ENCODE measurements at regions not wholly inside any gene's neighbourhood (a gene's known extent, or its start where the extent isn't known, plus 50 kb on each side); places are given as distances from the start of the nearest gene placed in this dataset.

DNA sequence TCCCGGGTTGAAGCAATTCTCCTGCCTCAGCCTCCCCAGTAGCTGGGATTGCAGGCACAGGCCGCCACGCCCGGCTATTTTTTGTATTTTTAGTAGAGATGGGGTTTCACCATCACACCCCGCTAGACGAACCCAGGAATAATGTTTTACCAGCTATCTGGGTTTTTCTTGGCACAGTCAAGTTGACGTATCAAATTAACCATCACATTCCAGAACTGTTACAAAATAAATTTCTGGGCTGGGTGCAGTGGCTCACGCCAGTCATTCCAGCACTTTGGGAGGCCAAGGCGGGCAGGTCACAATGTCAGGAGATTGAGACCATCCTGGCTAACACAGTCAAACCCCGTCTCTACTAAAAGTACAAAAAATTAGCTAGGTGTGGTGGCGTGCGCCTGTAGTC, 501.2 kb downstream of the SHISA9 start:
- DNase-seq, result no peak

DNA sequence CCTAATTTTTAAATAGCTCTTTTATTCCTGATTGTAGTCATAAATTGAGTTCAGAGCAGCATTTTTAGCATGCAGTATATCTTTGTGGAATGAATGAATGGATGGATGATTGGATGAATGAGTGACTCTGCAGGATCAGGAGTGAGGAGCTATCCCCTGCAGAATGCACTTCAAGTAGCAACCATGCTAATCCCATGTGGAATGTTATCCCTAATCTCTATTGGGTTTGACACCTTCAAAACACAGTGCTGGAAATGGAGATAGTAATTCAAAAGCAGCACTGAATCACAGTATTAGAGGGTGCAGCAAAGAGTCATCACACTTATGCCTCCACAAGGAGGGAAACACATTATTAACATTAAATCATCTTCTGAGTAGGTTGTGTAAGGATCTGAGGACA, 501.9 kb downstream of the SHISA9 start:
- no peak for DNase-seq

DNA sequence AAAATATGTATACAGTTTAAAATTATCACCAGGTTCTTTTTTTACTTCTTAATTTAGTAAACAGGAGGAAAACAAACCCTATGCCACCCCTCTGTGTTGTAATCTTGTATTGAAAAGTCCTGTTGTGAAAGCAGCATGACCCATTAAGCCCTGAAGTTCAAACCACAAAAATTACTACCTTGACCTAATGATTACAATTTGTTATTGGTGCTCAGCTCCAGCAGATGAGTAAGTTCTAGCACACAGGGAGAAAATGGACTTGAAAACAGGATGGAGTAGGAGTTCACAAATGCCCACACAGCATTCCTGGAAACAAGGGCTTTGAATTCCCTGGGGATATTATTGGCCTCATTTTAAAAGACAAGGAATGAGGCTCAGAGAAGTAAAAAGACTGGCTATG, 505.8 kb upstream of the ERCC4 start:
- DNase-seq, result no peak

DNA sequence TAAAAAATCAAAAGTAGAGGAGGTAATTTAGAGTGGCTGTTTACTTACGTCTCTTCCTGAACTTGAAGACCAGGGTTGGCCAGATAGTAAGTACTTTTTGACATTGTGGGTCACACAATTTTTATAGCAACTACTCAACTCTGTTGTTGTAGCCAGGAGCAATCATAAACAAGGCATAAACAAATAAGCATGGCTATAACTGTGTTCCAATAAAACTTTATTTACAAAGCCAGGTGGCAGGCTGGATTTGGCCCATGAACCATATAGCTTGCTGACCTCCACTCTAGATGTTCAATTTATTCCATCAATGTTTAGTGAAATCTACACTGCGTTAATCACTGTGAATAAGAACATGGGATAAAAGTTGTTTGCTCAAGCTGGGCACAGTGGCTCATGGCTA, 500.4 kb upstream of the ERCC4 start:
- DNase-seq, result no peak

DNA sequence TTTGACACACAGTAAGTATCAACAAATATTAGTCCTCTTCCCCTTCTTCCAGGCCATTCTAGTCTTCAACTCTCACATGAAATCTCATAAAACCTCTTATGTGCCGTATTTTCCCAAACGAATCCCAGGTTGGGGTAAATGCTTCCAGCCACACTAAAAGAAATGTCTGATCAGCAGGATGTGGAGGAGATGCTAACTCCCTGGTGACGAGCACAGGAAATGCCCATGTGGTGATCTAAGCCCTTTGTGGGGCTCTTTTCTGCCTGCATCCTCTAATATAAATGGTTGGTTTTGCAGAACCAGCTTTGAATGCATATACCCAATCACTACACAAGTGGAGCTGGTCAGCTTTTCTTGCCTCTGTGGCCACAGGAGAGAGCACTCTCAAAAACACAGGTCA, 498.2 kb upstream of the ERCC4 start:
- DNase-seq, result no peak

DNA sequence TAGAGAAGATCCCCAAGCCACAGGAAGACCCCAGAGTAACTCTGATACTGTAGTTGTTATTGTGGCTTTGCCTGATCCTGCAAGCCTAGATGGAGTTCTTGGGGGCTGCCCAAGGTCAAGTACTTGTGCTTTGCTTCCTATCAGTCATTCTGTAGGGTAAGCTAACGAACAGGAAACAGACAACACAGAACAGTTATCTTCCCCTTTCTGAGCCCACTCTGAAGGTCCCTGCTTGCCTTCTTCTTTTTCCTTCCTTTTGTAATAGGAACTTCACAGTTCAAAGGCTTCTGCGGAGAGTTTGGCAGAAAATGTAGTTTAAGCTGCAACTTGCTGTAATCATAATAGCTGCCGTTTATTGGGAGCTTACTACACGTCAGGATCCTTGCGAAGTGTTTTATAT, 494.1 kb upstream of the ERCC4 start:
- peak in 2 of 3 donors; percentile 14 to 35 for DNase-seq

- DNase-seq, result peak in 1 of 3 donors; percentile 11
Measured at GRCh38 chr16:13426269-13426668, 493.7 kb upstream of the ERCC4 start.

DNA sequence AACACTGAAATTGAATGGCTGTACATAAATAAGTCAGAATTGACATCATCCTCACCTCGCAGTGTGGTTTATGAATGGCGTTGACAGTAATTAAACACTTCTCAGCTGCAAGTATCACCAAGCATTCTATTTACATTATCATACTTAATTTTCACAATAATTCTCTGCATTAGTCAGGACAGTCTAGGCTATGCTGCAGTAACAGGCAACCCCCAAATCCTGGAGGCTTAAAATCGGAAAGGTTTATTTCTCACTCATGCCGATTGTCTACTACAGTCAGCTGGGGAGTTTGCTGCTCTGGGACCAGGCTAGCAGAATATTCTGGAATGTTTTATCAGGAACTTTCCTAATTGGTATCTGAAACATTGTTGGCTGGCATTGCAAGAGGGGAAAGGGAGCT, 493.2 kb upstream of the ERCC4 start:
- DNase-seq, result no peak

- no peak for DNase-seq
Measured at GRCh38 chr16:13427943-13428342, 492.0 kb upstream of the ERCC4 start.

GRCh38 chr16:13429416-13429815, 490.5 kb upstream of the ERCC4 start:
- DNase-seq, result no peak

DNA sequence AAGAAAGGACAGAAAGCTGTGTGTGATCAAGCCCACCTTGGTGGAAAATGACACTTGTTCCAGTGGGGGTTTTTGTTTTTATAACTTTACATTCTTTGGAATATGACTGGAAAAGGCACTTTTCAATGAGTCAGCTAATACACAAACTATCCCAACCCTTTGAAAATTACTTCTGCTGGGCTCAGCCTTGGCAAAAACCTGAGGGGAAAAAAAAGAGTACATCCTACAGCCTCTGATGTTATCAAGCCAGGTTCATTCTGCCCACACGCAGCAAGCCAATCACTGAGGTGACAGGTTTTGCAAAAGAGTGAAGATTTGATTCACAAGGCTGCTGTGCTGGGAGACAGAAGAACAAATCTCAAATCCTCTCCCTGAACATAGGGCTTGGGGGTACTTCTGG, 484.5 kb upstream of the ERCC4 start:
- no peak for DNase-seq

- DNase-seq, result no peak
Measured at GRCh38 chr16:13435873-13436474, 484.0 kb upstream of the ERCC4 start.

DNA sequence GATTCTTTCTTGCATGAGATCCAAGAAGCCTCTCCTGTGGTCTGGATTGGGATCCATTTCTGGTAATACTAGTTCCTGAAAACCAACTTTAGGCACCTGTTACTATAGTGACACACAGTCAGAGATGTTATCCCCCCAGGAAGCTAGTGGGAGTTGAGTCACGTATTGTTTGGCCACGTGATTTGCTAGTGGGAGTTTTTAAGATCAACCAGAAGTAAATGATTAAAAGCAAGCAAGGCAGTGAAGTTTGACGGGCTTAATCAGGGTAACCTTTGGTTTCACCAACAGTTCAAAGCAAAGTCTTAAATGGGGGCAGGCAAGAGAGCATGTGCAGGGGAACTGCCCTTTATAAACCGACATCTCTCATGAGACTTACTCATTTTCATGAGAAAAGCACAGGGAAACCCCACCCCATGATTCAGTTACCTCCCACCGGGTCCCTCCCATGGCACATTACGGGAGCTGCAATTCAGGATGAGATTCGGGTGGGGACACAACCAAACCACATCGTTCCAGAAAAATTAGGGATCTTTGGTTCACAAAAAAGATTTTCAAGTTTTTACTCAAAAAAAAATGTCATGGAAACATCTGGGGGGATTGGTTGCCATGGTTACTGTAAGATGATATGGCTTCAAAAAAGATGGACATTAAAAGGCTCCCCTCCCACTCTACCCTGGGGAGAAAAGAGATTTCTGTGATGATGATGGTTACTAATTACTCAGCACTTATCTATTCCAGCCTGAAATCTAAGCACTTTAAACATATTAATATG, 483.1 kb upstream of the ERCC4 start:
- DNase-seq, result peak; percentile 18 to 50 (median 24)

- DNase-seq, result no peak
Measured at GRCh38 chr16:13437413-13437795, 482.6 kb upstream of the ERCC4 start.

DNA sequence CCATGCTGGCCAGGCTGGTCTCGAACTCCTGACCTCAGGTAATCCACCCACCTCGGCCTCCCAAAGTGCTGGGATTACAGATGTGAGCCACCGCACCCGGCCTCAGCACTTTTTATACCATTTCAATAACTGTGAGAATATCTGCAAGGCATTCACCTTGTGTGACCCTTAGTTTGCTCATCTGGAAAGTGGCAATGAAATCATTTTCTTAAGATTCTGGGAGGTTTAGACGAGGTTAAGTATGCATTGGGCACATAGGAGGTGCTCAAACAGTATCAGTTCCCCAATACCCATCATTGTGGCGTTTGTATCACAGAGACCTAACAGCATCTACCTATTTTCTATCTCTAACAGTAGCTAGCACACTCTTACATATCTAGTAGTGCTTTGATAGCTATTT, 481.9 kb upstream of the ERCC4 start:
- DNase-seq, result no peak

DNA sequence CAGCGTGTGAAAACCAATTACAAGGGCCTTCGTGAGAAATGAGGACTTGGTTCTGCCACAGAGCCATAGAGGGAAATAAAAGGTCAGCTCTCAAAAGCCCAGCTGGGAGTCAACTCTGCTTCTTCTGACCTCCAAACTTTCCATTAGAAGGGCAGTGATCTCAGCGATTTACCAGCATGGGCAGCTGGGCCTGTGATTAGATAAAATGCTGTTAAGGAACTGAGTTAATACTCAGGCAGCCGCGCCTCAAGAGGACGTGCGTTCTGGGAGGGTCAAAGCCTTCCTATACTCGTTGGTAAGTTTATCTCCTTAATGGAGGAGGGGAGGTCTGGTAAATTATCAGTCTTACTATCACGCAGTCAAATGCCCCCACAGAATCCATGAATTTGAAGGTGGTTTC, 480.2 kb upstream of the ERCC4 start:
- DNase-seq, result no peak

- no peak for DNase-seq
Measured at GRCh38 chr16:13441675-13442074, 478.3 kb upstream of the ERCC4 start.

DNA sequence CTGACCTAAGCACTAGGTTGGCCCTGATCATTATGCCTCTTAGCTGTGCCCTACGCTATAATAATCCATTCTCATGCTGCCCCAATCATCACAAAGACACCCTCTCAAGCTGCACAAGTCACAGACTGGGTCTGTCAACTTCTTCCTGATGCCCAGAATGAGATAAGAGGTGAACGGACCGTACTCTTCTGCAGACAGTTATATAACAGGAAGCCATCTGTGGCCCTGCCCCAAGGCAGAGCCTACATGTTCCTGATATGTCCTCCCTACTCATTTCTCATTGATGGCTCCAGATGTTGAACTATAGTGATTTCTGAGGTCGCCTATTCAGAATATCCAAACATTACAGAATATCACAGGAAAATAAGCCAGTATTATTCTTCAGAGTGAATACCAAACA, 471.6 kb upstream of the ERCC4 start:
- no peak for DNase-seq

DNA sequence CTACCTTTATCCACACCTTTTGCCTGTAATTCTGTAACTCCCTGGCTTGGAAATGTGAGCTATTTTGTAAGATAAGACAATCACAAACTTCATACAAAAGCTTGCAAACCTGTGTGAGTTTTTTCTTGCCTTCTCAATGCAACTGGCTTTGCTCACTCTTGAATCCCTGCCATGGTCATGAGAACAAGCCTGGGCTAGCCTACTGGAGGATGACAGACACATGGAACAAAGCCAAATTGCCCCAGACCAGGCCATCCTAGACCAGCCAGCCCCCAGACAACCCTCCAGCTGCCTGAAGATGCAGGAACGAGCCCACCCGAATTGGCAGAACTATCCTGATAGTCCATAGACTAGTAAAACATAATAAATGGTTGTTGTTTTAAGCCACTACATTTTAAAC, 466.6 kb upstream of the ERCC4 start:
- DNase-seq, result no peak

- DNase-seq, result peak; percentile 23 to 63 (median 54)
Measured at GRCh38 chr16:13453938-13454553, 465.9 kb upstream of the ERCC4 start.

GRCh38 chr16:13463619-13464018, 456.3 kb upstream of the ERCC4 start:
- DNase-seq, result no peak

- DNase-seq, result no peak
Measured at GRCh38 chr16:13471036-13471435, 448.9 kb upstream of the ERCC4 start.

DNA sequence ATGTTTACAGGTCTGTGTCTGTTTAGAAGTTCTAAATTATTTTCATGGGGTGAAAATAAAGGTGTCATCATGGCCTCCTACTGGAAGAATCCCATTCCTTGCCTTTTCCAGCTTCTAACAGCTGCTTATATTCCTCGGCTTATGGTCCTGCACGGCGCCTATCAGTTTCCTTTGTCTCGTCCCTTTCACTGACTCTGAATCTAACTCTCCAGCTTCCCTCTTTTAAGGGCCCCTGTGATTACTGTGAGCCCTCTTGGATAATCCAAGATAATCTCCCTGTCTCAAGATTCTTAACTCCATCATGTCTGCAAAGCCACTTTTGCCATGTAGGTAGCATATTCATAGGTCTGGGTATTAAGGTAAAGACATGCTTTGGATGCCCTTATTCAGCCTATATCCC, 441.0 kb upstream of the ERCC4 start:
- no peak for DNase-seq

GRCh38 chr16:13479549-13479948, 440.4 kb upstream of the ERCC4 start:
- DNase-seq, result no peak

GRCh38 chr16:13480801-13481200, 439.2 kb upstream of the ERCC4 start:
- no peak for DNase-seq
